ENCODE measurements at regions not wholly inside any gene's neighbourhood (a gene's known extent, or its start where the extent isn't known, plus 50 kb on each side); places are given as distances from the start of the nearest gene placed in this dataset.

DNA sequence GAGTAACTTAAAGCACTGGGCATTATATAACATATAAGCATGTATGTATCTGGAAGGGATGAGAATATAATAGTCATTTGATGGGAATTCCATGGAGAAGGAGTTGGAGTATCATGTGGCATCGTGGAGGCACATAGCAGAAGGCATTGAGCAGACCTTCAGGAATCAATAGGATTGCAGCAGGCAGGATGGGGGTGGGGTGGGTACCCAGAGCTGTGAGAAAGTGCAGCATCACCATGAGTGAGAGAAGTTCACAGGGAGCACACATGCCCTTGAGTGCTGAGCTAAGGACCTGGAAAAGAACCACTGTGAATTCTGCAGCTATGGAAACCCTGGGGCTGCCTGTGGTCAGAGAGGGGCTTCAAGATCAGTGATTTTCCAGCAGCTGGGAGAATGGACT is 57.3 kb downstream of the MED10 start:
- no peak overlapping the region for H3K9ac ChIP-seq (ENCODE audit: low read depth in 1 of 2, low read length in 2 of 2)
- no peaks in the 10 kb centered on the region for H3K27me3 ChIP-seq (ENCODE audit: control insufficient read depth in 1 of 2, insufficient read depth in 2 of 2, low read length in 2 of 2)
- no peak overlapping the region for H3K4me3 ChIP-seq (ENCODE audit: low read depth in 1 of 2, low read length in 2 of 2)
- no peaks in the 10 kb centered on the region for H3K4me1 ChIP-seq (ENCODE audit: control insufficient read depth in 1 of 2, insufficient read depth in 2 of 2, low read length in 2 of 2)
- H3K9me3 ChIP-seq (ENCODE audit: control insufficient read depth in 1 of 2, low read length in 2 of 2): peaks cover 0 to 6% of the 10 kb centered on the region in 2 donors
- H3K27ac ChIP-seq (ENCODE audit: low read depth, low read length): no peak overlapping the region
- no peaks in the 10 kb centered on the region for H3K36me3 ChIP-seq (ENCODE audit: control insufficient read depth in 1 of 2, insufficient read depth in 2 of 2, low read length in 2 of 2)

DNA sequence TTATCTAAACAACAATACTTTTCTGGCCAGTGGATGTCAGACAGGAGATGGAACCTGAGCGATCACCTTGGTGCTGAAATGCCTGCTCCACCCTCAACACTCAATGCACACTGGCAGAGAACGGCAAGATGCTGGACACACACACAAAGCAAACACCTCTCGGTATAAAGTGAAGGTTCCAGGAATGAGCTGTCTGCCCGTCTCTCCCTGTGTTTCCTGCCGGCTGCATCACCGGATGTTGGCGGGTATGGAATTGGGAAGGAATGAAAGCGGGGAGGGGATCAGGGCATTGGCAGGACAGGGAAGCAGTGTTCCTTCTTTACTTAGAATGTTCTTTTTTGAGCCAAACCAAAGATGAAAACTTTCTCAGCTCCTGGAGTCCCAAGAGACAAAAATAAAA is 59.2 kb downstream of the MED10 start:
- no peak overlapping the region for H3K9ac ChIP-seq (ENCODE audit: low read depth in 1 of 2, low read length in 2 of 2)
- no peaks in the 10 kb centered on the region for H3K27me3 ChIP-seq (ENCODE audit: control insufficient read depth in 1 of 2, insufficient read depth in 2 of 2, low read length in 2 of 2)

DNA sequence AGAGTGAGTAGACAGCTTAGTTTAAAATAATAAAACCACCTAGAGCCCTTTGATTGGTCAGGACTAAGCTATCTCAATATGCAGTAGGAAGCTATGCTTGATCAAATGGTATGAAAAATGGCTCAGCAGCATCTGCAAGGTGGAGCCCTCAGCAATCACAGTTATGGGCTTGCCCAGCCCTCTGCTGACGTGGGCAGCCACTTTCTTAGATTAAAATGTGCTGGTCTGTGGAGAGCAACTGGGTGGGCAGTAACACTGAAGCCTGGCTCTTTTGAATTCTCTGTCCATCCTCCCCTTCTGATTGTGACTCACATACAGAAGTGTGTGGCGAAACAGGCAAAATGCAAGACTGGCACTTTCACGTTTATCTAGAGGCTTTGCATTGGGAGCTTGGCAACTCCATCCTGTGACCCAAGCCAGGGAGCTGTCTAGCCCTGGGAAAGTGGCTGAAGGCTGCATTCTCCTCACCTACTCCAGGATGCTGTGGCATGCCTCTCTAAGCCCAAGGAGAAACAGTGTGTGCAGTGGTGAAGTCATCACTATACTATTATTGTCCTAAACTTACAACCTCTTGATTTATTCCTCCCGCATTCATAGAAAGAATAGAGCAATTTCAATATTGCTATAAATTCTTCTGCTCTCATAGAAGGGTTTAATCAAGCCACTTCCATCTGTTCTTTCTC is 61.1 kb downstream of the MED10 start:
- H3K9me3 ChIP-seq (ENCODE audit: control insufficient read depth in 1 of 2, low read length in 2 of 2): peaks cover 0 to 6% of the 10 kb centered on the region in 2 donors
- H3K9ac ChIP-seq (ENCODE audit: low read depth in 1 of 2, low read length in 2 of 2): no peak overlapping the region
- H3K27me3 ChIP-seq (ENCODE audit: control insufficient read depth in 1 of 2, insufficient read depth in 2 of 2, low read length in 2 of 2): no peaks in the 10 kb centered on the region
- H3K4me1 ChIP-seq (ENCODE audit: control insufficient read depth in 1 of 2, insufficient read depth in 2 of 2, low read length in 2 of 2): no peaks in the 10 kb centered on the region
- no peak overlapping the region for H3K27ac ChIP-seq (ENCODE audit: low read depth, low read length)
- H3K4me3 ChIP-seq (ENCODE audit: low read depth in 1 of 2, low read length in 2 of 2): no peak overlapping the region
- no peaks in the 10 kb centered on the region for H3K36me3 ChIP-seq (ENCODE audit: control insufficient read depth in 1 of 2, insufficient read depth in 2 of 2, low read length in 2 of 2)

More for the DNA sequence above, 59.2 kb downstream of the MED10 start:
- peaks cover 0 to 6% of the 10 kb centered on the region in 2 donors for H3K9me3 ChIP-seq (ENCODE audit: control insufficient read depth in 1 of 2, low read length in 2 of 2)
- H3K4me1 ChIP-seq (ENCODE audit: control insufficient read depth in 1 of 2, insufficient read depth in 2 of 2, low read length in 2 of 2): no peaks in the 10 kb centered on the region
- no peaks in the 10 kb centered on the region for H3K36me3 ChIP-seq (ENCODE audit: control insufficient read depth in 1 of 2, insufficient read depth in 2 of 2, low read length in 2 of 2)
- no peak overlapping the region for H3K27ac ChIP-seq (ENCODE audit: low read depth, low read length)
- H3K4me3 ChIP-seq (ENCODE audit: low read depth in 1 of 2, low read length in 2 of 2): no peak overlapping the region

DNA sequence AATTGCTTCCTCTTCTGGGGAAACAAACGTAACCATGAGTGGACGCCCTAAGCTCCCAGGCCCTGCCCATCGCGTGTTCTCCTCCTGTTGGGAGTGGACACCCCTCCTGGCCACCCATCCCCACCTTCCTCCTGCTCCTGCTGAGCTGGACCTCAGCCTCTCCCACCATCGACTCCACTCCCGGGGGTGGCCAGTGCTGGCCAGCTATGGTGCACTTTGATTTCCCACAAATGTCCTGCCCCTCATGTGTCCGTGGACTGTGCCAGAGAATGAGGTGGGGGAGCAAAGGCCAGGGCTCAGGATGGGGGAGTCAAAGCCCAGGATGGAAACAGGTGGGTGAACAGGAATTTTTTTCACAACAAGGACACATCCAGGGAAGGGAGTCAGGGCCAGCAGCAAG is 62.8 kb downstream of the MED10 start:
- no peaks in the 10 kb centered on the region for H3K27me3 ChIP-seq (ENCODE audit: control insufficient read depth in 1 of 2, insufficient read depth in 2 of 2, low read length in 2 of 2)
- no peak overlapping the region for H3K9ac ChIP-seq (ENCODE audit: low read depth in 1 of 2, low read length in 2 of 2)
- no peaks in the 10 kb centered on the region for H3K36me3 ChIP-seq (ENCODE audit: control insufficient read depth in 1 of 2, insufficient read depth in 2 of 2, low read length in 2 of 2)
- H3K4me1 ChIP-seq (ENCODE audit: control insufficient read depth in 1 of 2, insufficient read depth in 2 of 2, low read length in 2 of 2): no peaks in the 10 kb centered on the region
- H3K27ac ChIP-seq (ENCODE audit: low read depth, low read length): no peak overlapping the region
- peaks cover 0 to under 1% of the 10 kb centered on the region in 2 donors for H3K9me3 ChIP-seq (ENCODE audit: control insufficient read depth in 1 of 2, low read length in 2 of 2)
- no peak overlapping the region for H3K4me3 ChIP-seq (ENCODE audit: low read depth in 1 of 2, low read length in 2 of 2)

DNA sequence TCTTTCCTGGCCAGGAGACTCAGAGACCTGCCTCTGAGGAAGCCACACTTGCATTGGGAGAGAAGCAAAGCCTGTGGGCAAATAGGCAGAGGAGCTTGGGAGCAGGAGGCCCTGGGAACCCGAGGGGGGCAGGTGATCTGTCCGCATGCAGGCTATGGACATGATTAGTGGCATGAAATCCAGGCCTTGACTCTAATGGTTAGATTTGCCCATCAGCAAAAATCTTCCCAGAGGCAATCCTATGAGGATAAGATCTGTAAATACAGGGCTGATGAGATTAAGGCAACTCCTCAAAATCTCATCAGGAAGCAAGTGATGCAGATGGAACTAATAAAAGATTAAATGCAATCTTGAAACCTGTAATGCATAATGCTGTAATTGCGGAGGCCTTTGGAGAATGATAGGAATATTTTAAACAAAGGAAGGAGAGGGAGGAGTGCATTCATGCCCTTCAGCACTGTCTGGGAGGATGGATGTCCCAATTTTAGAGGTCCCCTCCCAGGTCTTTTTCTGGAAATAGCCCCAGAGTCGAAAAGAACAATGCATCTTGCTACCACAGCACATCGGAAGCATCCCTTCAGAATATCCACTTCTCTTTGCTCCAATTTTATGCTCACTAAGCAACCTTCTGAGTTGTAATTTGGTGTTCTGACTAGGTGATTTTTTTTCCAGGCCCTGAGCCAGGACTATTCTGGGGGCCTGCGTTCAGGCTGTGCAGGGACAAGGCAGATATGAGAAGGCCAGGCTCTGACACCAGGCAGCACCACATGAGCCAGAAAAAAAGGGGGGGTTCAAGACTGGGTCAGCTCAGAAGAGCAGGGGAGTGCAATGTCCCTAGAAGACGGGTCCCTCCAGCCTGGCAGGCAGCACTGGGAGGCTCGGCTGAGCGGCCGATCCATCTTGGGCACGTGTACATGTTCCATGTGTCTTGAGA is 66.5 kb downstream of the MED10 start:
- Histone ChIP-seq H3K36me3 (ENCODE audit: control insufficient read depth in 1 of 2, insufficient read depth in 2 of 2, low read length in 2 of 2) (no peaks in the 10 kb centered on the region), H3K27ac (ENCODE audit: low read depth, low read length) (no peak overlapping the region), H3K9me3 (ENCODE audit: control insufficient read depth in 1 of 2, low read length in 2 of 2) (no peaks in the 10 kb centered on the region), H3K27me3 (ENCODE audit: control insufficient read depth in 1 of 2, insufficient read depth in 2 of 2, low read length in 2 of 2) (no peaks in the 10 kb centered on the region), H3K9ac (ENCODE audit: low read depth in 1 of 2, low read length in 2 of 2) (no peak overlapping the region), H3K4me1 (ENCODE audit: control insufficient read depth in 1 of 2, insufficient read depth in 2 of 2, low read length in 2 of 2) (no peaks in the 10 kb centered on the region), H3K4me3 (ENCODE audit: low read depth in 1 of 2, low read length in 2 of 2) (no peak overlapping the region)

DNA sequence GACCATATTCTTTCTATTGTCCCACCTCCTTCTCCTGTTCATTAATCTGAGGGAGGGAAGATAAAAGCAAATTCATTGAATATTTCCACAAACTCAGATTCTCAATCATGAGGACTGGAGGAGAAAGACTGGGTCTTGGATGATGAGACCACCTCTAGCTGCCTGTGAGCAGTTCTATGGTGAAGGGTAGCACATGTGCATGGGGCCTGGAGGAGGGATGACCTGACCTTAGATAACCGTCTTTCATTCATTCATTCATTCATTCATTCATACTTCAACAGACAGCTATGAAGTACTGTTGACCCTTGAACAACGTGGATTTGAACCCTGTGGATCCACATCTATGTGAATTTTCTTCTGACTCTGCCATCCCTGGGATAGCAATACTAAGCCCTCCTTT is 68.4 kb downstream of the MED10 start:
- H3K27ac ChIP-seq (ENCODE audit: low read depth, low read length): no peak overlapping the region
- H3K4me1 ChIP-seq (ENCODE audit: control insufficient read depth in 1 of 2, insufficient read depth in 2 of 2, low read length in 2 of 2): no peaks in the 10 kb centered on the region
- H3K36me3 ChIP-seq (ENCODE audit: control insufficient read depth in 1 of 2, insufficient read depth in 2 of 2, low read length in 2 of 2): no peaks in the 10 kb centered on the region
- no peaks in the 10 kb centered on the region for H3K27me3 ChIP-seq (ENCODE audit: control insufficient read depth in 1 of 2, insufficient read depth in 2 of 2, low read length in 2 of 2)
- no peak overlapping the region for H3K4me3 ChIP-seq (ENCODE audit: low read depth in 1 of 2, low read length in 2 of 2)
- no peaks in the 10 kb centered on the region for H3K9me3 ChIP-seq (ENCODE audit: control insufficient read depth in 1 of 2, low read length in 2 of 2)
- H3K9ac ChIP-seq (ENCODE audit: low read depth in 1 of 2, low read length in 2 of 2): no peak overlapping the region

DNA sequence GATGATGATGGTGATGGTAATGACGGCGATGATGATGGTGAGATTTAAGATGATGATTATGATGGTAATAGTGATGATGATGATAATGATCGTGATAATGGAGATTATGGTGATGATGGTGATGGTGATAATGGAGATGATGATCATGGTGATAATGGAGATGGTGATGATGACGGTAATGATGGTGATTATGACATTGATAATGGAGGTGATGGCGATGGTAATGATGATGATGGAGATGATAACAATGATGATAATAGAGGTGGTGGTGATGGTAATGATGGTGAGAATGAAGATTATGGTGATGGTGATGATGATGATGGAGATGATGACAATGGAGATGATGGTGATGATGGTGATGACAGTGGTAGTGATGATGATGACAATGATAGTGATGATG is 69.7 kb downstream of the MED10 start:
- no peaks in the 10 kb centered on the region for H3K4me1 ChIP-seq (ENCODE audit: control insufficient read depth in 1 of 2, insufficient read depth in 2 of 2, low read length in 2 of 2)
- no peak overlapping the region for H3K9ac ChIP-seq (ENCODE audit: low read depth in 1 of 2, low read length in 2 of 2)
- no peak overlapping the region for H3K27ac ChIP-seq (ENCODE audit: low read depth, low read length)
- H3K36me3 ChIP-seq (ENCODE audit: control insufficient read depth in 1 of 2, insufficient read depth in 2 of 2, low read length in 2 of 2): no peaks in the 10 kb centered on the region
- H3K9me3 ChIP-seq (ENCODE audit: control insufficient read depth in 1 of 2, low read length in 2 of 2): no peaks in the 10 kb centered on the region
- no peaks in the 10 kb centered on the region for H3K27me3 ChIP-seq (ENCODE audit: control insufficient read depth in 1 of 2, insufficient read depth in 2 of 2, low read length in 2 of 2)
- H3K4me3 ChIP-seq (ENCODE audit: low read depth in 1 of 2, low read length in 2 of 2): no peak overlapping the region

DNA sequence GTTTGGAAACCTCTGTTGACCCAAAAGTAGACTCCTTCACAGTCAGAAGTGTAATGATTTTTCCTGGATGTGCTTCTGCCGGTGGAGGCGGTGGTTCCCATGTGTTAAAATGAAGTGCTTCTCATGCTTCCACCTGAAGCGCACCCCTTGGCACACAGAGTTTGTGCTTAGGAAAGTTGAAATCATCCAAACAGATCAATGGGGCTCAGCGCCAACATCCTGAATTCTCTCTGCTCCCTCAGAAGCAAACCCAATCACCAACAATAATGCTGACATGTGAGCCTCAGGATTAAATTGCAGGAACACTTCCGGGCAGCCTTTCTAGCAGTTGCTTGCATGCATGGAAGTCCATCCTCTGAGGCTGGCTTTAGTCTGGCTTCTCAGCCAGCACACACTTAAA is 71.0 kb downstream of the MED10 start:
- Histone ChIP-seq H3K9me3 (ENCODE audit: control insufficient read depth in 1 of 2, low read length in 2 of 2) (no peaks in the 10 kb centered on the region), H3K27me3 (ENCODE audit: control insufficient read depth in 1 of 2, insufficient read depth in 2 of 2, low read length in 2 of 2) (no peaks in the 10 kb centered on the region), H3K4me3 (ENCODE audit: low read depth in 1 of 2, low read length in 2 of 2) (no peak overlapping the region), H3K27ac (ENCODE audit: low read depth, low read length) (no peak overlapping the region), H3K4me1 (ENCODE audit: control insufficient read depth in 1 of 2, insufficient read depth in 2 of 2, low read length in 2 of 2) (no peaks in the 10 kb centered on the region), H3K36me3 (ENCODE audit: control insufficient read depth in 1 of 2, insufficient read depth in 2 of 2, low read length in 2 of 2) (no peaks in the 10 kb centered on the region), H3K9ac (ENCODE audit: low read depth in 1 of 2, low read length in 2 of 2) (no peak overlapping the region)

DNA sequence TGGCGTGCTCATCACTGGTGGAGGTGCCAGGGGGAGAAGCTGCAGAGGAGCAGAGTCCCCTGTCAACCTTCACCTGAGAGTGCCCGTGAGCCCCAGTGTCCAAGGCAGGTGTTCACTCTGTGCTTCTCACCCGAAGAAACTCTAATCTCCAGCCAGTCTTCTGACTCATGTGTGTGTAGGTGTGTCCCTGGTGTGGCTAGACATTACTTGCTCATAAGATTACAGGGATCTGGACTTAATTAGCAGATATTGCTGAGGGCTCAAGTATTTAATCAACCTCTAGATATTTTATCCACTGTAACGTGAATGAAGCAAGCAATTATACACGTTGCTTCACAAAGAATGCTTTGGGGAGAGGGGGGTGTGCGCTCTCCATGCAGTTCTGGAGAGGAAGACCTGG is 72.5 kb downstream of the MED10 start:
- no peaks in the 10 kb centered on the region for H3K4me1 ChIP-seq (ENCODE audit: control insufficient read depth in 1 of 2, insufficient read depth in 2 of 2, low read length in 2 of 2)
- no peaks in the 10 kb centered on the region for H3K36me3 ChIP-seq (ENCODE audit: control insufficient read depth in 1 of 2, insufficient read depth in 2 of 2, low read length in 2 of 2)
- H3K4me3 ChIP-seq (ENCODE audit: low read depth in 1 of 2, low read length in 2 of 2): no peak overlapping the region
- no peaks in the 10 kb centered on the region for H3K27me3 ChIP-seq (ENCODE audit: control insufficient read depth in 1 of 2, insufficient read depth in 2 of 2, low read length in 2 of 2)
- H3K9ac ChIP-seq (ENCODE audit: low read depth in 1 of 2, low read length in 2 of 2): no peak overlapping the region
- no peaks in the 10 kb centered on the region for H3K9me3 ChIP-seq (ENCODE audit: control insufficient read depth in 1 of 2, low read length in 2 of 2)
- H3K27ac ChIP-seq (ENCODE audit: low read depth, low read length): no peak overlapping the region

DNA sequence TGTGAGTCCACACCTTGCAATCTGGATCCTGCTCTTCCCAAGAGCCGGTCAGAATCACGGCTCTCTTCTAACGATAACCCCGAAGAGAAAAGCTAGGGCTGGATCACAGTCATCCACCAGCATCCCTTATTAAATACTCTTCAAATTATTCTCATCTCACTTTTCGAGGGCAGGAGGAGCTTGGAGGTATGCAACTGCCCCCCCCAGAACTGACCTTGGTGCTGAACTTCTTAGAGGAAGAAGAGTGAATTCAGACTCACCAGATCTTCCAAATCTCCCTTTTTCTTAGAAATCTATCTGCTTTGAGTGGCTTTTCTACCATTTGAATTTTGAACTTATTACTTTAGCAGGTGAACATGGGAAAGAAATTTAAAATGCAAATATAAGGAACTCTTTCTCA is 75.7 kb downstream of the MED10 start:
- H3K9me3 ChIP-seq (ENCODE audit: control insufficient read depth in 1 of 2, low read length in 2 of 2): no peaks in the 10 kb centered on the region
- H3K4me1 ChIP-seq (ENCODE audit: control insufficient read depth in 1 of 2, insufficient read depth in 2 of 2, low read length in 2 of 2): no peaks in the 10 kb centered on the region
- H3K27ac ChIP-seq (ENCODE audit: low read depth, low read length): no peak overlapping the region
- H3K9ac ChIP-seq (ENCODE audit: low read depth in 1 of 2, low read length in 2 of 2): no peak overlapping the region
- no peaks in the 10 kb centered on the region for H3K27me3 ChIP-seq (ENCODE audit: control insufficient read depth in 1 of 2, insufficient read depth in 2 of 2, low read length in 2 of 2)
- no peaks in the 10 kb centered on the region for H3K36me3 ChIP-seq (ENCODE audit: control insufficient read depth in 1 of 2, insufficient read depth in 2 of 2, low read length in 2 of 2)
- H3K4me3 ChIP-seq (ENCODE audit: low read depth in 1 of 2, low read length in 2 of 2): no peak overlapping the region

Data from duodenal mucosa (tissue), 2 donors.